ENCODE measurements at regions not wholly inside any gene's neighbourhood (a gene's known extent, or its start where the extent isn't known, plus 50 kb on each side); places are given as distances from the start of the nearest gene placed in this dataset.

GRCh38 chr5:74244406-74244805, 396.1 kb downstream of the ENC1 start:
- TF ChIP-seq, protein P1, sequence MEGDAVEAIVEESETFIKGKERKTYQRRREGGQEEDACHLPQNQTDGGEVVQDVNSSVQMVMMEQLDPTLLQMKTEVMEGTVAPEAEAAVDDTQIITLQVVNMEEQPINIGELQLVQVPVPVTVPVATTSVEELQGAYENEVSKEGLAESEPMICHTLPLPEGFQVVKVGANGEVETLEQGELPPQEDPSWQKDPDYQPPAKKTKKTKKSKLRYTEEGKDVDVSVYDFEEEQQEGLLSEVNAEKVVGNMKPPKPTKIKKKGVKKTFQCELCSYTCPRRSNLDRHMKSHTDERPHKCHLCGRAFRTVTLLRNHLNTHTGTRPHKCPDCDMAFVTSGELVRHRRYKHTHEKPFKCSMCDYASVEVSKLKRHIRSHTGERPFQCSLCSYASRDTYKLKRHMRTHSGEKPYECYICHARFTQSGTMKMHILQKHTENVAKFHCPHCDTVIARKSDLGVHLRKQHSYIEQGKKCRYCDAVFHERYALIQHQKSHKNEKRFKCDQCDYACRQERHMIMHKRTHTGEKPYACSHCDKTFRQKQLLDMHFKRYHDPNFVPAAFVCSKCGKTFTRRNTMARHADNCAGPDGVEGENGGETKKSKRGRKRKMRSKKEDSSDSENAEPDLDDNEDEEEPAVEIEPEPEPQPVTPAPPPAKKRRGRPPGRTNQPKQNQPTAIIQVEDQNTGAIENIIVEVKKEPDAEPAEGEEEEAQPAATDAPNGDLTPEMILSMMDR (IDR thresholded peaks at IDR 0.05; ENCODE audit: low read length): no peak
- TF ChIP-seq EZH2 (optimal IDR thresholded peaks at IDR 0.05; ENCODE audit: low read depth, low read length): no peak
- TF ChIP-seq EZH2phosphoT487 (IDR thresholded peaks at IDR 0.05; ENCODE audit: low read length): no peak
